Caco-2 (cell line): ENCODE measurements at regions not wholly inside any gene's neighbourhood (a gene's known extent, or its start where the extent isn't known, plus 50 kb on each side); places are given as distances from the start of the nearest gene placed in this dataset.

Experiments used
- BruUV-seq: library from RNA; stranded (reverse); fragments of 400-500 nt; replicated peaks from 2 replicates; lab custom pipeline; 2021; lab: Mats Ljungman, UMichigan
- CTCF ChIA-PET: fragments of 300-600 bp; sonication (Branson Sonifier 250); formaldehyde crosslinking; loops from one replicate; lab custom pipeline; 2022; ENCODE audit warnings: antibody characterized with exemption; lab: Charles Lee
- POLR2A ChIA-PET: fragments of 300-600 bp; sonication (Branson Sonifier 250); formaldehyde crosslinking; loops from one replicate; lab custom pipeline; 2022; ENCODE audit warnings: antibody characterized with exemption; lab: Charles Lee
- DNase-seq, 2 experiments: peaks; one replicate each; pipeline versions ENCODE4 v3.0.0 to v3.0.0-alpha.2; 2020 to 2022
- H3K27me3 ChIP-seq: replicated peaks from 2 replicates; pipeline ENCODE4 v1.6.0; 2011; ENCODE audit warnings: low read length; ENCODE audit not compliant: control insufficient read depth, insufficient read depth
- H3K36me3 ChIP-seq: 2 replicates; pipeline ENCODE4 v1.5.1; 2011; ENCODE audit warnings: low read length; ENCODE audit not compliant: control insufficient read depth, insufficient read depth
- H3K4me1 ChIP-seq: fragments of 250-450 bp; sonication (Bioruptor Pico); 2 replicates; pipeline ENCODE4 v1.5.1; 2020; ENCODE audit warnings: mild to moderate bottlenecking
- H3K4me3 ChIP-seq: 2 replicates; pipeline ENCODE4 v1.5.1; 2011; ENCODE audit warnings: low read depth, mild to moderate bottlenecking, control low read depth, low read length
- H3K9me3 ChIP-seq: fragments of 250-450 bp; sonication (Bioruptor Pico); 2 replicates; pipeline ENCODE4 v1.5.1; 2020; ENCODE audit warnings: mild to moderate bottlenecking, moderate library complexity
- H3K27ac Mint-ChIP-seq: one replicate; pipeline ENCODE4 v1.8.0; 2022; ENCODE audit warnings: mixed read lengths; ENCODE audit not compliant: unreplicated experiment
- H3K27me3 Mint-ChIP-seq: one replicate; pipeline ENCODE4 v1.8.0; 2022; ENCODE audit warnings: mixed read lengths; ENCODE audit not compliant: insufficient read depth, unreplicated experiment
- H3K36me3 Mint-ChIP-seq: one replicate; pipeline ENCODE4 v1.8.0; 2022; ENCODE audit warnings: mild to moderate bottlenecking, mixed read lengths; ENCODE audit not compliant: insufficient read depth, unreplicated experiment
- H3K4me1 Mint-ChIP-seq: one replicate; pipeline ENCODE4 v1.8.0; 2022; ENCODE audit warnings: low read depth, mixed read lengths; ENCODE audit not compliant: unreplicated experiment
- H3K4me3 Mint-ChIP-seq: one replicate; pipeline ENCODE4 v1.8.0; 2022; ENCODE audit warnings: mild to moderate bottlenecking, moderate library complexity, mixed read lengths; ENCODE audit not compliant: unreplicated experiment
- H3K9me3 Mint-ChIP-seq: one replicate; pipeline ENCODE4 v1.8.0; 2022; ENCODE audit warnings: mixed read lengths; ENCODE audit not compliant: unreplicated experiment
- CTCF ChIP-seq, 2 experiments: fragments of 200-600 bp in 1 of 2; IDR thresholded peaks; 1 replicate in 1 of 2; 2 replicates in 1 of 2; pipeline versions ENCODE4 v1.5.1 to v1.8.0; 2011 to 2022; ENCODE audit warnings: antibody characterized with exemption in 1 of 2, control low read depth in 1 of 2, inconsistent platforms in 1 of 2, low read depth in 1 of 2, low read length in 1 of 2, mild to moderate bottlenecking in 1 of 2, moderate library complexity in 1 of 2; ENCODE audit not compliant: insufficient read depth in 1 of 2, severe bottlenecking in 1 of 2, unreplicated experiment in 1 of 2
- intact Hi-C: fragments of 100-400 bp; cut with micrococcal nuclease; formaldehyde crosslinking; loops from one replicate; pipeline ENCODE4 v1.10.0; 2022; ENCODE audit not compliant: unreplicated experiment

- no peaks in the 10 kb centered on the region for H3K9me3 ChIP-seq
- H3K36me3 ChIP-seq: no peaks in the 10 kb centered on the region
- ChIA-PET CTCF (no interaction called here), POLR2A (no interaction called here)
- Mint-ChIP-seq H3K4me3 (no peak overlapping the region), H3K36me3 (no peaks in the 10 kb centered on the region), H3K4me1 (no peaks in the 10 kb centered on the region), H3K27ac (no peak overlapping the region), H3K27me3 (no peaks in the 10 kb centered on the region), H3K9me3 (no peaks in the 10 kb centered on the region)
- BruUV-seq: no TSS peak
- TF ChIP-seq CTCF (IDR thresholded peaks at IDR 0.05; ENCODE audit: insufficient read depth in 1 of 2, low read depth in 1 of 2, low read length in 1 of 2, severe bottlenecking in 1 of 2, unreplicated experiment in 1 of 2): no peak
- intact Hi-C loops: no loop called here
- no peaks in the 10 kb centered on the region for H3K4me1 ChIP-seq
- no peak for DNase-seq
- H3K27me3 ChIP-seq: no peaks in the 10 kb centered on the region
- H3K4me3 ChIP-seq: no peak overlapping the region
Observed at GRCh38 chr9:84122572-84122971, 142.0 kb downstream of the RMI1 start.

- H3K9me3 ChIP-seq: no peaks in the 10 kb centered on the region
- ChIA-PET POLR2A (no interaction called here), CTCF (no interaction called here)
- no peak overlapping the region for H3K4me3 ChIP-seq
- no peak for TF ChIP-seq CTCF (IDR thresholded peaks at IDR 0.05; ENCODE audit: insufficient read depth in 1 of 2, low read depth in 1 of 2, low read length in 1 of 2, severe bottlenecking in 1 of 2, unreplicated experiment in 1 of 2)
- H3K4me1 Mint-ChIP-seq: no peaks in the 10 kb centered on the region
- no peaks in the 10 kb centered on the region for H3K27me3 ChIP-seq
- no peaks in the 10 kb centered on the region for H3K4me1 ChIP-seq
- no TSS peak for BruUV-seq
- H3K4me3 Mint-ChIP-seq: no peak overlapping the region
- H3K27me3 Mint-ChIP-seq: no peaks in the 10 kb centered on the region
- DNase-seq: no peak
- no peaks in the 10 kb centered on the region for H3K9me3 Mint-ChIP-seq
- H3K36me3 ChIP-seq: no peaks in the 10 kb centered on the region
- intact Hi-C loops: no loop called here
- H3K36me3 Mint-ChIP-seq: no peaks in the 10 kb centered on the region
- no peak overlapping the region for H3K27ac Mint-ChIP-seq
Observed at GRCh38 chr9:84123648-84124406, 143.2 kb downstream of the RMI1 start.

GRCh38 chr9:84125046-84125445 is 144.4 kb downstream of the RMI1 start:
- Histone ChIP-seq H3K4me3 (no peak overlapping the region), H3K36me3 (no peaks in the 10 kb centered on the region), H3K9me3 (no peaks in the 10 kb centered on the region), H3K4me1 (no peaks in the 10 kb centered on the region), H3K27me3 (no peaks in the 10 kb centered on the region)
- Mint-ChIP-seq H3K27ac (no peak overlapping the region), H3K4me1 (peaks cover 7% of the 10 kb centered on the region), H3K27me3 (peaks cover 4% of the 10 kb centered on the region), H3K4me3 (no peak overlapping the region), H3K36me3 (no peaks in the 10 kb centered on the region), H3K9me3 (no peaks in the 10 kb centered on the region)
- ChIA-PET POLR2A (no interaction called here), CTCF (no interaction called here)
- no TSS peak for BruUV-seq
- no peak for TF ChIP-seq CTCF (IDR thresholded peaks at IDR 0.05; ENCODE audit: insufficient read depth in 1 of 2, low read depth in 1 of 2, low read length in 1 of 2, severe bottlenecking in 1 of 2, unreplicated experiment in 1 of 2)
- no peak for DNase-seq
- intact Hi-C loops: no loop called here
